DMS153 treated with DMSO at 0.1 percent for 48 hours (cell line): ENCODE measurements at regions not wholly inside any gene's neighbourhood (a gene's known extent, or its start where the extent isn't known, plus 50 kb on each side); places are given as distances from the start of the nearest gene placed in this dataset.

ENCODE experiments used
- DNase-seq: peaks from one replicate; lab custom pipeline; 2025; ENCODE audit not compliant: unreplicated experiment; lab: John Stamatoyannopoulos, UW

GRCh38 chr9:27991221-27991620 lies 417.9 kb upstream of the C9orf72 start:
- DNase-seq = no peak

- DNase-seq = no peak
Observed at GRCh38 chr9:28001096-28001495, 427.8 kb upstream of the C9orf72 start.

- no peak for DNase-seq
Observed at GRCh38 chr9:28004900-28005299, 431.6 kb upstream of the C9orf72 start.

GRCh38 chr9:28005779-28006178 lies 432.5 kb upstream of the C9orf72 start:
- DNase-seq = no peak

GRCh38 chr9:28007097-28007817 lies 434.0 kb upstream of the C9orf72 start:
- no peak for DNase-seq

- no peak for DNase-seq
Observed at GRCh38 chr9:28014212-28014611, 440.9 kb upstream of the C9orf72 start.

- no peak for DNase-seq
Observed at GRCh38 chr9:28024676-28025075, 451.4 kb upstream of the C9orf72 start.

GRCh38 chr9:28025186-28025585 lies 451.9 kb upstream of the C9orf72 start:
- no peak for DNase-seq

GRCh38 chr9:28031521-28032267 lies 458.4 kb upstream of the C9orf72 start:
- no peak for DNase-seq

GRCh38 chr9:28032268-28032590 lies 458.9 kb upstream of the C9orf72 start:
- DNase-seq = no peak

GRCh38 chr9:28034242-28034641 lies 461.0 kb upstream of the C9orf72 start:
- no peak for DNase-seq

GRCh38 chr9:28037968-28038367 lies 464.7 kb upstream of the C9orf72 start:
- DNase-seq = no peak

- DNase-seq = no peak
Observed at GRCh38 chr9:28045051-28045450, 471.8 kb upstream of the C9orf72 start.

- no peak for DNase-seq
Observed at GRCh38 chr9:28050046-28050445, 476.8 kb upstream of the C9orf72 start.

- DNase-seq = no peak
Observed at GRCh38 chr9:28050941-28051340, 477.7 kb upstream of the C9orf72 start.

GRCh38 chr9:28051559-28052503 lies 478.6 kb upstream of the C9orf72 start:
- DNase-seq = no peak

- no peak for DNase-seq
Observed at GRCh38 chr9:28053096-28053777, 480.0 kb upstream of the C9orf72 start.

- DNase-seq = no peak
Observed at GRCh38 chr9:28056006-28056405, 482.7 kb upstream of the C9orf72 start.

GRCh38 chr9:28056466-28056865 lies 483.2 kb upstream of the C9orf72 start:
- no peak for DNase-seq

- DNase-seq = no peak
Observed at GRCh38 chr9:28059192-28059591, 485.9 kb upstream of the C9orf72 start.

- no peak for DNase-seq
Observed at GRCh38 chr9:28064241-28064815, 491.0 kb upstream of the C9orf72 start.
